Midbrain (tissue), 1 donor: ENCODE measurements at regions not wholly inside any gene's neighbourhood (a gene's known extent, or its start where the extent isn't known, plus 50 kb on each side); places are given as distances from the start of the nearest gene placed in this dataset.
A peak's percentile ranks its signal among the peaks of the same experiment; 100 is the strongest.
"Not testable (repeated sequence)": the region's sequence is repeated elsewhere in the genome, so short reads cannot be mapped to it uniquely, and the experiment has no call there.

ENCODE experiments used
- DNase-seq: peaks from one replicate; lab custom pipeline; 2025; lab: John Stamatoyannopoulos, UW

DNA sequence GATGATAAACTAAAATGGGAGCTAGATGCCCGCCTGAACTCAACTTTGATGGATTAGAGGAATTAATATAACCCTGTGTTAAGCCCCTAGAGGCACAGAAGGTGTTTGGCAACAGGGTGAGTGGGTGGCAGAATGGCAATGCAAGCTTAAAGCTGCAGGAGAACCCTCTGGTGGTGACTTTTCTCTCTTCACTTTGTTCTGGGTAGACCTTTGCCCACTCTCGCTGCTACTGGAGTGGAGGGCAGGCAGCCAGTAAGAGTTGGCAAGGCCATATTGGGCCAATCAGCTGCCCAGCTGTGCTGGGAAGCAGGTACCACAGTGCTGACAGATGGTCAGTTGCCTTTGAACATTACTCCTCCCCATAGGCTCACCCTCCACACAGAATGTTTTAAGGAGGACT, 468.2 kb downstream of the MMUT start:
- no peak for DNase-seq

DNA sequence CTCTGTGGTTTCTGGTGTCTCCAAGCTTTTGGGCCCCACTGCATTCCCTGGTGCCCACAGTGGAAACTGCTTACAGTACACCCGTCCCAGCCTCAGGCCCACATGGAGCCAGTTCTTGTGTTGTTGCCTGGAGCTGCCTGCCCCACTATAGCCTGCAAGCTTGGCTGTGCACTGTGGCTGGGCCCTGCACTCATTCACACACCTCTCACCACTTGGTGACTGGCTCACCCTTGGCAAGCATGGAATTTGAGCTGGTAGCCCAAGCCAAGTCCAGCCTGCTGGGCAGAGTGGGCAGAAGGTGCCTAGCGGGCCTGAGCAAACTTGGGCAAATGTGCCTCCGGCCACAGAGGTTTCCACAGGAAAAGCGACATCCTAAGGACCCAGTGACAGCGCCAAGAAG, 472.3 kb downstream of the MMUT start:
- no peak for DNase-seq

DNA sequence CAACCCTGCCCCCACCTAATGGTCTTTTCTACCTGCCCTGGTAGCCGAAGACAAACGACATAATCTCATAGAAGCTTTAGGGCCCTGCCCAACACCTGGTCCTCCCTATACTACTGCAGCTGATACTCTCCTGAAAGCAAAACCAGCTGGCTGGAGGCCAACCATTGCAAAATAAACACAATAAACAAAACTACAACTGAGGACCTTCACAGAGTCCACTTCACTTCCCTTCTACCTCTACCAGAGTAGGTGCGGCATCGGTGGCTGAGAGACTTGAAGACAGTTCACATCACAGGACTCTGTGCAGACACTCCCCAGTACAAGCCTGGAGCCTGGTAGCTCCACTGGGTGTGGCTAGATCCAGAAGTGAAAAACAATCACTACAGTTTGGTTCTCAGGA, 476.2 kb downstream of the MMUT start:
- no peak for DNase-seq

DNA sequence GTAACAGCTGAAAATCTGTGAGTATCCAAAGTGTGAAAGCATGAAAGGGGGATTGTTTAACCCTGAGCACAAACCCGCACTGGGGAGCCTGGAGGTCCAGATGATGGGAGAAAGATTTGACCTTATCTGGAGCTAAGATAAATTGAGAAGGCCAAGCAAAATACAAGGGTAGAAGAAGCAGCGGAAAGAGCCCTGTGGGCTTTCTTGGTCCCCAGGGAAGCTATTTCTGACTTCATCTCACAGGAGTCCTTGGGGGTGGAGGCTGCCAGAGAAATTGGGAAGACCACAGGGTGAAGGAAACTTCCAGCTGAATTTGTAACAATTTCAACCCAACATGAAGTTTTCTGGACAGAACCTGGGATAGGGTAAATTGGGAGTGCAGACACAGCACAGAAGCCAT, 476.9 kb downstream of the MMUT start:
- DNase-seq, result no peak

- DNase-seq, result no peak
Observed at GRCh38 chr6:48985025-48985424, 478.0 kb downstream of the MMUT start.

DNA sequence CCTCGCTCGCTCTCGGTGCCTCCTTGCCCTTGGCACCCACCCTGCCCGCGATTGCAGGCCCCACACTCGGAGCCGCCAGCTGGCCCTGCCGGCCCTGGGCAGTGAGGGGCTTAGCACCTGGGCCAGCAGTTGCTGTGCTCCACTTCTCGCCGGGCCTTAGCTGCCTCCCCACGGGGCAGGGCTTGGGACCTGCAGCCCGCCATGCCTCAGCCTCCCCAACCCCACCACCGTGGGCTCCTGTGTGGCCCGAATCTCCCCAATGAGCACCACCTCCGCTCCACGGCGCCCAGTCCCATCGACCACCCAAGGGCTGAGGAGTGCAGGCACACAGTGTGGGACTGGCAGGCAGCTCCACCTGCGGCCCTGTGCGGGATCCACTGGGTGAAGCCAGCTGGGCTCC, 479.1 kb downstream of the MMUT start:
- DNase-seq, result not testable (repeated sequence)

- no peak for DNase-seq
Observed at GRCh38 chr6:48983377-48983776, 479.7 kb downstream of the MMUT start.

GRCh38 chr6:48979806-48980205, 483.2 kb downstream of the MMUT start:
- DNase-seq, result no peak

DNA sequence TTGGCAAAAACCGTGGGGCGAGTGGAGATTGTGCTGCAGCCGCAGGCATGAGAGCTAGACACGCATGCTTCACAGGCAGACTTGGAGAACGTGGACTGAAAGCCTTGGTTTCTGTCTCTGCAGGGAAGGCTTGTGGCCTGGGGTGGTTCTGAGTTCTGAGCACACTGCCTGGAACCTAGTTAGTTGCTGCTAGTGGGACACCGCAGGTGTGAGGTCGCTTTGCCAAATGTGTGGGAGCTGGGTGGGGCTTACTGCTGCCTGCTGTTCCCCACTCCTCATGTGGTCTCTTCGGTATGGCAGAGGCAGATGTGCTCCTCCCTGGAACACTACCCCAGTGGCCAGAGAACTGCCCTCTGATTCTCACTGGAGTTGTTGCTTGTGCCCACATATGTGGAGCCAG, 484.0 kb downstream of the MMUT start:
- no peak for DNase-seq

GRCh38 chr6:48978016-48978415, 485.0 kb downstream of the MMUT start:
- no peak for DNase-seq

DNA sequence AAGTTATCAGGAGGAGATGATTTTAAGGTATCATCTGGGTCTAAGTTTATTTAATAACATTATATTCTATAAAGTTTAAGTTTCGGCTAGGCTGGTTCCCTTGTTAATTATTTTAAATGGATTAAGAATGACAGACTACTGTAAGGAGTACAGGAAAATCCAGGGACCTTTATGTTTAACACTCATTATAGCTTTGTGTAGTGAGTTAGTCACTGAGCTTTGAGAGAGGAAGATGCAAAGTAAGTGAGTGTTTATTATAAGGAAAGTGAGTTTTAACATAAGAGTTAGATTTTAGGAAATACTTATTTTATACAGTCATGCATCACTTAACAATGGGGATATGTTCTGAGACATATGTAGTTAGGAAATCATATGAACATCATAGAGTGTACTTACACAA, 485.5 kb downstream of the MMUT start:
- no peak for DNase-seq

DNA sequence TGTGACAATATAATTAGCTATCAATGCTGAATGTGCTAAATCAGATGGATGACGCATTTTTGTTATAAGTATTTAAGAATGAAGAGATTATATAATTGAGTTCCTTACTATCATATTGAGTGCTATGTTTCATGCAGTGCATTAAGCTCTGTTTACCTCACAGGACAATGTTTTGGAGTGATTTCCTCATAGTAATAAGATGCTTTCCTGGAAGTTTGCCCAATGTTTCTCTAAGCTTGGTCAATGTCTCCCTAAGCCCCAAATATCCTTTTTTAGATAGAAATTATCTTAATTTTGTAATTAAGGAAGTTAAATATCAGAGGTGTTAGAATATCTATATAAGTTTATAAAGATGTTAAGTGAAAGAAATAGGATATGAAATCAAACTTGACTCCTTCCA, 489.6 kb downstream of the MMUT start:
- DNase-seq, result no peak

- no peak for DNase-seq
Observed at GRCh38 chr6:48961781-48962415, 501.2 kb downstream of the MMUT start.

- no peak for DNase-seq
Observed at GRCh38 chr6:48959251-48960060, 503.6 kb downstream of the MMUT start.

GRCh38 chr6:48957781-48958180, 505.3 kb downstream of the MMUT start:
- DNase-seq, result no peak

DNA sequence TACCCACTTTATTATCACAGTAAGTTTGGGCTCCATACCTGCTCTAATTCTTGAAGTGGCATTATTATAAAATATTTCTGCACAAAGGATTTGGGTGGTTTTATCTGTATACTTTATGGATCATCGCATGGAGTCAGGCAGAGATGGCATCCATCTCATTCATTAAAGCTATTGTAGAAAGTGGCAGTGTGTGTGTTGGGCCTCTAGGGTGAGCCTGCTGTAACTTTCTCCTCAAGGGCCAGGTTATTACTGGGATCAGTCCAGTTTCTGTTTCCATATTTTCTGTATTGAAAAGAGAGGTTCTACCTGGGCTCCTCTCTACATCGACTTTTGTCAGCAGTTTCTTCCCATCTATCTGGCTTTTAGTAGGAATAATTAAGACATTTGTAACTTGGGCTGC, 511.1 kb downstream of the MMUT start:
- no peak for DNase-seq

- DNase-seq, result peak; percentile 2
Observed at GRCh38 chr6:48944276-48944675, 518.8 kb downstream of the MMUT start.

- DNase-seq, result no peak
Observed at GRCh38 chr6:48933136-48933535, 529.9 kb downstream of the MMUT start.

DNA sequence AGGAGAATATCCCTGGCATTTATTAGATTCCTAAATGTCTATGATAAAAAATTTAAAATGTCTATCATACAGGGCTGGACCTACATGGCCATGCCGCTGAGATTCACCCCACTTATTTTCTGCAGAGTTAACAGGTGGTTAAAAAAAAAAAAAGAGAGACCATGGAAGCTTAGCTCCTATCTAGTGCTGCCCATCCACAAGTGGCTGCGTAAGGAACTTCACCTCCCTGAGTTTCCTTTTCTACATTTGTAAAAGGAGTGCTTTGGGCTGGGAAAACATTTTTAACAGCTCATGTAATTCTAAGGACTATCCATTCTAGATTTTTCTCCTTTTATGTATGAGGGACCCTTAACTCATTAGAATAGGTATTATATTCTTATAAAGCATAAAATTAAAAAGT, 534.1 kb downstream of the MMUT start:
- no peak for DNase-seq

DNA sequence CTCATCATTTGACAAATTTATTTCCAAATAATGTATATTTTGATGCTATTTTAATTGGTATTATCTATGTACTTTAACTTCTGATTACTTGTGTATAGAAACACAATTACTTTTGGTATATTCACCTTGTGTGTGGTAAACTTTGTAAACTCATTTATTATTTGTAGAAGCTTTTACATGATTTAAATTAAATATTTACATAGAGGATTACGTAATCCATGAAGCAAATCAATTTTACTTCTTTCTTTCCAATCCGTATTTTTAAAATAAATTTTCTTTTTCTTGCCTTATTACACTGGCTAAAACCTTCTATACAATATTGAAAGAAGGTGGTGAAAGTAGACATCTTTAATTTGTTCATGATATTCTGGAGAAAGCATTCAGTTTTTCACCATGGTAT, 540.2 kb downstream of the MMUT start:
- no peak for DNase-seq

GRCh38 chr6:48919555-48919954, 543.5 kb downstream of the MMUT start:
- DNase-seq, result no peak

- no peak for DNase-seq
Observed at GRCh38 chr6:48917233-48917632, 545.8 kb downstream of the MMUT start.

- no peak for DNase-seq
Observed at GRCh38 chr6:48916607-48917006, 546.4 kb downstream of the MMUT start.

GRCh38 chr6:48915591-48915990, 547.5 kb downstream of the MMUT start:
- no peak for DNase-seq
